HG03135 (cell line): ENCODE measurements at regions not wholly inside any gene's neighbourhood (a gene's known extent, or its start where the extent isn't known, plus 50 kb on each side); places are given as distances from the start of the nearest gene placed in this dataset.

Experiments
- ATAC-seq: cut with Tn5 transposase; IDR thresholded peaks from one replicate; pipeline ENCODE4 v1.9.1; 2021; ENCODE audit warnings: mild to moderate bottlenecking, moderate library complexity; ENCODE audit not compliant: unreplicated experiment

- ATAC-seq: no peak
Measured at GRCh38 chr5:63374085-63374484, 588.2 kb downstream of the HTR1A start.

DNA sequence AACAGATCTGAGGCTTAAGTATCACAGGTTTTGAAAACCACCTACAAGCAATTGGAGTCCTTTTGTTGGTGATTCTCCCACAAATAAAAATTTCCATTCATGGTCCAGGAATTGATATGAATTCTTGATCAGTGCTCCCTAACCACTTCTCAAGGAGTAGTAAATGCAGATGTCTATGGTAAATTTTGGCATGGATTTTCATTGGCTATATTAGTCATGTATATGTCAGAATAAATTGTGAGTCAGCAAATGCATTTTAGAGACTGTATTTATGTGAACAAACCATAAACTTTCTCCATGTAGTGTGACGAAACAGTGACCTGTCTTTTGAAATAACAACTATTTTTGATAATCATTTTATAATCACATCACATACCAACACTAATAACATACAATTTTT is 611.1 kb downstream of the HTR1A start:
- ATAC-seq: no peak

GRCh38 chr5:63346451-63346850 is 615.8 kb downstream of the HTR1A start:
- ATAC-seq: no peak

GRCh38 chr5:63341442-63341841 is 620.8 kb downstream of the HTR1A start:
- ATAC-seq: no peak

GRCh38 chr5:63323926-63324325 is 638.3 kb downstream of the HTR1A start:
- no peak for ATAC-seq

DNA sequence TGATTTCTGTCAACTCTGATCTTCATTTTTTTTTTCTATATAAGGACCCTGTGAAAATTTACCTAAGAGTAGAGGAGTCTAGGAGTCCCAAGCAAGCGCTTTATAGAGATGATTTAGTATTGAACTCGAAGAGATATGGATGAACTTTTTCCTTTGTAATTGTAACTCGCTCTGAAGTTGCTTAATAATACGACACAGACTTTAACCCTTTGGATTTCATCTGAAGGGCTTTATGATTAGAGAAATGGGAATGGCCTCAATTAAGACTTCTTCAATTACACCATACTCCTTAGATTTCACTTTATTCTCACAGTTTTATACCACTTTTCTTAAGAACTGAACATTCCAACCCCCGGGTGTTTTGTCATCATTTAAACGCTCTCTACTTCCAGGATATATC is 647.7 kb downstream of the HTR1A start:
- ATAC-seq: no peak

DNA sequence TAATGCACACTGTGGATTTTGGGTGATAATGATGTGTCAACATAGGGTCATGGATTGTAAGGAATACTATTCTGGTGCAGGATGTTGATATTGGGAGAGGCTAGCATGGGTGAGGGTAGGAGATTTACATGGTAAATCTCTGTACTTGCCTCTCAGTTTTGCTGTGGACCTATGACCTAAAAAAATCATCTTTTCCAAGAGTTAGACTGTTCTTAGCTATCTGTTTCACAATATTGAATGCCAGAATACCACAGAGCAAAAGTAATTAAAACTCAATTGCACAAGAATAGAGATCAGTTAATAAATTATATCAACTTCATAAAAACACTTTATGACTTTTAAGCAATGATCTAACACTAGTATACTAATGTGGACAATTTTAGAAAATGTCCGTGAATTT is 651.6 kb downstream of the HTR1A start:
- no peak for ATAC-seq

DNA sequence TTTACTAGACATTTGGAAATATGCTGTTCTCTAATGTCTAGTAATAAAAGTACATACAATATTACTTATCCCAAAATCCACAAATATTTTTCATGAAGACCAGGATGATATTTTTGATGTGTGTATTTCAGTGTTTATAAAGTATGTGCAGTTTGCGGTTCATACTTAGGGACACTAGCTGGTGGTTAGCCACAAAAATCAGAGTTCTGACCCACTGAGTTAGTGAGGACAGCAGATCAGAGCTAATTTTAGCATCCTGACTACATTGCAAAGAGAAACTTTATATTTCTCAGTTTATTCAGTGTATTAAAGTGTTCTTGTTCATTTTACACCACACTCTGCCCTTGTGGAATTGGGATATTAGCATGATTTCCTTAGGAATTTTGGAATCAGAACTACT is 655.3 kb downstream of the HTR1A start:
- no peak for ATAC-seq

DNA sequence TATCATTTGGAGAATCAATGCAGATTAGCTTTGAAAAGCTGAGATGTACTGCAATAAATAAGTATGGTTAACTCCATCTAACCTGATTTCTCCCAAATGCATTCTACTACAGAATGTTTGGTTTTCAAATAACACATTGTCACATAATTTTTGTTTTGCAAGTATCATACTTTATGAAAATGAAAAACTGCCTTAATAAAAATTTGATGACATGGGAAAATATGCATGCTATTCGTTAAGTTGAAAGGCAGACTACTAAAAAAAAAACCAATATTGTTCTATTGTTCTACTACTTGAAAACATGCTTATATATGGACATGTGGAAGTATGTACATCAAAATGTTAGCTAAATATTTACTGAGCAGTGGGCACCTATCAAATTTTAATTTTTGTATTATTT is 668.9 kb downstream of the HTR1A start:
- no peak for ATAC-seq

- ATAC-seq: no peak
Measured at GRCh38 chr5:63286724-63287123, 675.5 kb downstream of the HTR1A start.

- ATAC-seq: no peak
Measured at GRCh38 chr5:63263411-63263810, 684.8 kb downstream of the LRRC70 start.

- ATAC-seq: no peak
Measured at GRCh38 chr5:63262185-63262981, 683.8 kb downstream of the LRRC70 start.

GRCh38 chr5:63261695-63262094 is 683.1 kb downstream of the LRRC70 start:
- ATAC-seq: no peak

GRCh38 chr5:63255594-63255993 is 677.0 kb downstream of the LRRC70 start:
- ATAC-seq: no peak

- no peak for ATAC-seq
Measured at GRCh38 chr5:63250939-63251338, 672.3 kb downstream of the LRRC70 start.

GRCh38 chr5:63249960-63250359 is 671.3 kb downstream of the LRRC70 start:
- no peak for ATAC-seq

DNA sequence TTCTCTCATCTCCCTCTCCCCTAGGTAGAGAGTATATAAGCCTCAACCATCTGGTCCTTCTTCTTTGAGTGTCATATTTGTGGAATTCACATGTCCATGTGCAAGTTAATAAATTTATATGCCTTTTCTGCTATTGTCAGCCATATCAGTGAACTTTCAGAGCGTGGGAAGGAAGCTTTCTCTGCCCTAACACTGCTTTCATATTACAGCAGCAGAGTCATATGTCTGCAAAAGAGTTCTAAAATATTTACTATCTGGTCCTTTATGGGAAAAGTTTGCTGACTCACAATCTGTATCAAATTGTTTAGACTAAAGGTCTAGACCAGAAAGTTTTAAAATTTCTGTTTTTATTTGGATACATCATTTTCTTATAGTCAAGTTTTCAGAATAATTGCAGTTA is 669.0 kb downstream of the LRRC70 start:
- no peak for ATAC-seq

- no peak for ATAC-seq
Measured at GRCh38 chr5:63245271-63245670, 666.7 kb downstream of the LRRC70 start.

GRCh38 chr5:63240063-63240755 is 661.6 kb downstream of the LRRC70 start:
- ATAC-seq: no peak

- no peak for ATAC-seq
Measured at GRCh38 chr5:63233911-63234310, 655.3 kb downstream of the LRRC70 start.

GRCh38 chr5:63233361-63233760 is 654.7 kb downstream of the LRRC70 start:
- ATAC-seq: no peak

- no peak for ATAC-seq
Measured at GRCh38 chr5:63230754-63231153, 652.1 kb downstream of the LRRC70 start.
